GM23248 (cell line): ENCODE measurements at regions not wholly inside any gene's neighbourhood (a gene's known extent, or its start where the extent isn't known, plus 50 kb on each side); places are given as distances from the start of the nearest gene placed in this dataset.

Experiments
- DNase-seq: peaks from one replicate; pipeline ENCODE4 v3.0.0-alpha.2; 2015
- H2AFZ ChIP-seq: fragments of 200-600 bp; sonication (generic); 2 replicates; pipeline ENCODE4 v1.6.1; 2016; ENCODE audit warnings: antibody characterized with exemption
- H3F3A ChIP-seq: fragments of 200-600 bp; sonication (generic); 2 replicates; pipeline ENCODE4 v1.6.1; 2016; ENCODE audit warnings: mild to moderate bottlenecking, antibody characterized with exemption, mixed run types; ENCODE audit not compliant: insufficient read depth
- H3K27ac ChIP-seq: fragments of 200-600 bp; sonication (generic); 2 replicates; pipeline ENCODE4 v1.5.1; 2016; ENCODE audit warnings: mild to moderate bottlenecking
- H3K27me3 ChIP-seq: fragments of 200-600 bp; sonication (generic); replicated peaks from 2 replicates; pipeline ENCODE4 v1.6.1; 2016; ENCODE audit warnings: mild to moderate bottlenecking; ENCODE audit not compliant: insufficient read depth
- H3K36me3 ChIP-seq: fragments of 200-600 bp; sonication (generic); 2 replicates; pipeline ENCODE4 v1.6.1; 2016; ENCODE audit warnings: low read depth, mild to moderate bottlenecking
- H3K4me1 ChIP-seq: fragments of 200-600 bp; sonication (generic); 2 replicates; pipeline ENCODE4 v1.6.1; 2016; ENCODE audit warnings: mild to moderate bottlenecking; ENCODE audit not compliant: insufficient read depth
- H3K4me2 ChIP-seq: fragments of 200-600 bp; sonication (generic); one replicate; pipeline ENCODE4 v1.6.1; 2016; ENCODE audit warnings: mild to moderate bottlenecking; ENCODE audit not compliant: unreplicated experiment
- H3K4me3 ChIP-seq: fragments of 200-600 bp; sonication (generic); 2 replicates; pipeline ENCODE4 v1.5.1; 2016; ENCODE audit warnings: mild to moderate bottlenecking
- H3K79me2 ChIP-seq: fragments of 200-600 bp; sonication (generic); 2 replicates; pipeline ENCODE4 v1.6.1; 2016; ENCODE audit warnings: mild to moderate bottlenecking; ENCODE audit not compliant: insufficient read depth
- H3K9ac ChIP-seq: fragments of 200-600 bp; sonication (generic); 2 replicates; pipeline ENCODE4 v1.6.1; 2016; ENCODE audit warnings: mild to moderate bottlenecking
- H3K9me2 ChIP-seq: fragments of 200-600 bp; sonication (generic); 2 replicates; pipeline ENCODE4 v1.6.1; 2016; ENCODE audit warnings: mixed run types, mild to moderate bottlenecking, moderate library complexity; ENCODE audit not compliant: insufficient read depth
- H3K9me3 ChIP-seq: fragments of 200-600 bp; sonication (generic); one replicate; pipeline ENCODE4 v1.6.1; 2017; ENCODE audit warnings: low read depth
- H4K20me1 ChIP-seq: fragments of 200-600 bp; sonication (generic); 2 replicates; pipeline ENCODE4 v1.6.0; 2016; ENCODE audit not compliant: insufficient read depth
- EZH2 ChIP-seq: fragments of 200-600 bp; sonication (generic); IDR thresholded peaks from 2 replicates; pipeline ENCODE4 v1.6.1; 2018; ENCODE audit warnings: antibody characterized with exemption, mild to moderate bottlenecking; ENCODE audit not compliant: insufficient read depth, poor library complexity, severe bottlenecking
- EZH2phosphoT487 ChIP-seq: fragments of 200-600 bp; sonication (generic); IDR thresholded peaks from 2 replicates; pipeline ENCODE4 v1.6.1; 2018; ENCODE audit warnings: antibody characterized with exemption, moderate library complexity, mild to moderate bottlenecking, low read depth; ENCODE audit not compliant: insufficient read depth
- WGBS, 2 experiments: methylation state at CpG; one replicate each; pipeline ENCODE4 v1.1.6; 2015 to 2017; ENCODE audit warnings: low lambda C conversion rate in 2 of 2, low coverage in 1 of 2; ENCODE audit errors: missing lambda C conversion rate in 2 of 2; 5-methylcytosine and 5-hydroxymethylcytosine counted together
- in situ Hi-C: fragments of 300-500 bp; cut with MboI; formaldehyde crosslinking; loops from 2 replicates; pipeline ENCODE4 v1.15.0; 2020

GRCh38 chr16:73262931-73263330 is 215.0 kb upstream of the ZFHX3 start:
- no peaks in the 10 kb centered on the region for H3K36me3 ChIP-seq
- peaks cover 10% of the 10 kb centered on the region for H3K27me3 ChIP-seq
- H3K4me1 ChIP-seq, result no peaks in the 10 kb centered on the region
- TF ChIP-seq EZH2, result no peak
- no peak for TF ChIP-seq EZH2phosphoT487
- no peaks in the 10 kb centered on the region for H3K79me2 ChIP-seq
- no peaks in the 10 kb centered on the region for H3K9me2 ChIP-seq
- H3F3A ChIP-seq, result no peaks in the 10 kb centered on the region
- no peak overlapping the region for H3K9ac ChIP-seq
- in situ Hi-C loops, result no loop called here
- no peak overlapping the region for H2AFZ ChIP-seq
- no peak overlapping the region for H3K27ac ChIP-seq
- DNase-seq, result no peak
- H3K9me3 ChIP-seq, result no peaks in the 10 kb centered on the region
- H4K20me1 ChIP-seq, result no peaks in the 10 kb centered on the region
- H3K4me3 ChIP-seq, result no peak overlapping the region
- no peak overlapping the region for H3K4me2 ChIP-seq
- WGBS, 2 experiments, result 40 to 46% methylated on average over 2 of the region's 2 CpGs

GRCh38 chr16:73255031-73255430 is 207.1 kb upstream of the ZFHX3 start:
- no peak overlapping the region for H3K27ac ChIP-seq
- in situ Hi-C loops, result no loop called here
- H3K79me2 ChIP-seq, result no peaks in the 10 kb centered on the region
- TF ChIP-seq EZH2, result no peak
- TF ChIP-seq EZH2phosphoT487, result no peak
- no peak overlapping the region for H3K4me3 ChIP-seq
- no peak overlapping the region for H2AFZ ChIP-seq
- no peaks in the 10 kb centered on the region for H3K9me2 ChIP-seq
- no peak overlapping the region for H3K9ac ChIP-seq
- H3K36me3 ChIP-seq, result no peaks in the 10 kb centered on the region
- WGBS, 2 experiments, result 2 to 7% methylated on average over 3 of the region's 3 CpGs
- no peak for DNase-seq
- H3K4me2 ChIP-seq, result no peak overlapping the region
- H4K20me1 ChIP-seq, result no peaks in the 10 kb centered on the region
- H3K4me1 ChIP-seq, result no peaks in the 10 kb centered on the region
- H3K9me3 ChIP-seq, result no peaks in the 10 kb centered on the region
- no peaks in the 10 kb centered on the region for H3F3A ChIP-seq
- H3K27me3 ChIP-seq, result peaks cover 7% of the 10 kb centered on the region

- Histone ChIP-seq H3K4me1 (no peaks in the 10 kb centered on the region), H3K9me2 (no peaks in the 10 kb centered on the region), H2AFZ (no peak overlapping the region), H3K9me3 (no peaks in the 10 kb centered on the region), H4K20me1 (no peaks in the 10 kb centered on the region), H3F3A (no peaks in the 10 kb centered on the region), H3K36me3 (no peaks in the 10 kb centered on the region), H3K4me3 (no peak overlapping the region), H3K27ac (no peak overlapping the region), H3K79me2 (no peaks in the 10 kb centered on the region), H3K9ac (no peak overlapping the region), H3K27me3 (peaks cover under 1% of the 10 kb centered on the region), H3K4me2 (no peak overlapping the region)
- TF ChIP-seq EZH2phosphoT487 (no peak), EZH2 (no peak)
- in situ Hi-C loops, result no loop called here
- WGBS, 2 experiments, result 31 to 44% methylated on average over 3 of the region's 3 CpGs
- no peak for DNase-seq
Observed at GRCh38 chr16:73253922-73254480, 206.1 kb upstream of the ZFHX3 start.

- no peaks in the 10 kb centered on the region for H4K20me1 ChIP-seq
- DNase-seq, result no peak
- WGBS, 2 experiments, result 57 to 61% methylated on average over 10 of the region's 10 CpGs
- no peaks in the 10 kb centered on the region for H3K9me3 ChIP-seq
- H3K9me2 ChIP-seq, result no peaks in the 10 kb centered on the region
- no peaks in the 10 kb centered on the region for H3K79me2 ChIP-seq
- in situ Hi-C loops, result no loop called here
- H3K4me3 ChIP-seq, result no peak overlapping the region
- H3K4me1 ChIP-seq, result no peaks in the 10 kb centered on the region
- no peak overlapping the region for H3K27ac ChIP-seq
- no peak overlapping the region for H2AFZ ChIP-seq
- no peak overlapping the region for H3K4me2 ChIP-seq
- H3F3A ChIP-seq, result no peaks in the 10 kb centered on the region
- no peak overlapping the region for H3K9ac ChIP-seq
- TF ChIP-seq EZH2phosphoT487 (no peak), EZH2 (no peak)
- no peaks in the 10 kb centered on the region; the same call in 1 of the 2 replicates for H3K27me3 ChIP-seq
- H3K36me3 ChIP-seq, result no peaks in the 10 kb centered on the region
Observed at GRCh38 chr16:73252446-73252845, 204.5 kb upstream of the ZFHX3 start.

GRCh38 chr16:73251608-73252007 is 203.7 kb upstream of the ZFHX3 start:
- Histone ChIP-seq H3K9ac (no peak overlapping the region), H3K4me1 (no peaks in the 10 kb centered on the region), H3K27ac (no peak overlapping the region), H3K4me2 (no peak overlapping the region), H3F3A (no peaks in the 10 kb centered on the region), H3K9me2 (no peaks in the 10 kb centered on the region), H3K27me3 (no peaks in the 10 kb centered on the region; the same call in 1 of the 2 replicates), H3K4me3 (no peak overlapping the region), H3K9me3 (no peaks in the 10 kb centered on the region), H4K20me1 (no peaks in the 10 kb centered on the region), H3K36me3 (no peaks in the 10 kb centered on the region), H2AFZ (no peak overlapping the region), H3K79me2 (no peaks in the 10 kb centered on the region)
- WGBS, 2 experiments, result 42 to 71% methylated on average over 2 to 7 of the region's 7 CpGs
- DNase-seq, result no peak
- in situ Hi-C loops, result no loop called here
- no peak for TF ChIP-seq EZH2phosphoT487
- no peak for TF ChIP-seq EZH2
